ENCODE measurements at regions not wholly inside any gene's neighbourhood (a gene's known extent, or its start where the extent isn't known, plus 50 kb on each side); places are given as distances from the start of the nearest gene placed in this dataset.

- Histone ChIP-seq H3K9me3 (ENCODE audit: control insufficient read depth, low read length) (no peaks in the 10 kb centered on the region), H3K27me3 (replicated peaks; ENCODE audit: control insufficient read depth, insufficient read depth, low read length, poor library complexity, severe bottlenecking) (no peaks in the 10 kb centered on the region), H3K27ac (ENCODE audit: insufficient read depth, low read length, poor library complexity, severe bottlenecking) (no peak overlapping the region), H3K4me3 (ENCODE audit: insufficient read depth, low read depth, low read length, poor library complexity, severe bottlenecking) (no peak overlapping the region), H3K4me1 (ENCODE audit: control insufficient read depth, insufficient read depth, low read length, poor library complexity, severe bottlenecking) (no peaks in the 10 kb centered on the region), H3K36me3 (ENCODE audit: control insufficient read depth, insufficient read depth, low read length) (no peaks in the 10 kb centered on the region)
- DNase-seq = no peak
Measured at GRCh38 chr14:65344011-65344410, 68.5 kb upstream of the FUT8 start.

GRCh38 chr14:65345266-65345665, 67.3 kb upstream of the FUT8 start:
- no peak for DNase-seq
- Histone ChIP-seq H3K4me3 (ENCODE audit: insufficient read depth, low read depth, low read length, poor library complexity, severe bottlenecking) (no peak overlapping the region), H3K27ac (ENCODE audit: insufficient read depth, low read length, poor library complexity, severe bottlenecking) (no peak overlapping the region), H3K4me1 (ENCODE audit: control insufficient read depth, insufficient read depth, low read length, poor library complexity, severe bottlenecking) (no peaks in the 10 kb centered on the region), H3K27me3 (replicated peaks; ENCODE audit: control insufficient read depth, insufficient read depth, low read length, poor library complexity, severe bottlenecking) (no peaks in the 10 kb centered on the region), H3K9me3 (ENCODE audit: control insufficient read depth, low read length) (no peaks in the 10 kb centered on the region), H3K36me3 (ENCODE audit: control insufficient read depth, insufficient read depth, low read length) (no peaks in the 10 kb centered on the region)

- H3K27ac ChIP-seq (ENCODE audit: insufficient read depth, low read length, poor library complexity, severe bottlenecking) = no peak overlapping the region
- DNase-seq = no peak
Measured at GRCh38 chr14:65346474-65346873, 66.1 kb upstream of the FUT8 start.

GRCh38 chr14:65346895-65347294, 65.6 kb upstream of the FUT8 start:
- H3K4me3 ChIP-seq (ENCODE audit: insufficient read depth, low read depth, low read length, poor library complexity, severe bottlenecking) = no peak overlapping the region

More at GRCh38 chr14:65346474-65346873, 66.1 kb upstream of the FUT8 start:
- Histone ChIP-seq H3K9me3 (ENCODE audit: control insufficient read depth, low read length) (no peaks in the 10 kb centered on the region), H3K4me3 (ENCODE audit: insufficient read depth, low read depth, low read length, poor library complexity, severe bottlenecking) (no peak overlapping the region), H3K36me3 (ENCODE audit: control insufficient read depth, insufficient read depth, low read length) (no peaks in the 10 kb centered on the region), H3K27me3 (replicated peaks; ENCODE audit: control insufficient read depth, insufficient read depth, low read length, poor library complexity, severe bottlenecking) (no peaks in the 10 kb centered on the region), H3K4me1 (ENCODE audit: control insufficient read depth, insufficient read depth, low read length, poor library complexity, severe bottlenecking) (no peaks in the 10 kb centered on the region)

GRCh38 chr14:65348137-65348536, 64.4 kb upstream of the FUT8 start:
- H3K27me3 ChIP-seq (replicated peaks; ENCODE audit: control insufficient read depth, insufficient read depth, low read length, poor library complexity, severe bottlenecking) = no peaks in the 10 kb centered on the region
- no peak overlapping the region for H3K4me3 ChIP-seq (ENCODE audit: insufficient read depth, low read depth, low read length, poor library complexity, severe bottlenecking)
- H3K36me3 ChIP-seq (ENCODE audit: control insufficient read depth, insufficient read depth, low read length) = no peaks in the 10 kb centered on the region
- no peak for DNase-seq
- H3K27ac ChIP-seq (ENCODE audit: insufficient read depth, low read length, poor library complexity, severe bottlenecking) = no peak overlapping the region
- no peaks in the 10 kb centered on the region for H3K9me3 ChIP-seq (ENCODE audit: control insufficient read depth, low read length)
- H3K4me1 ChIP-seq (ENCODE audit: control insufficient read depth, insufficient read depth, low read length, poor library complexity, severe bottlenecking) = no peaks in the 10 kb centered on the region

More at GRCh38 chr14:65346895-65347294, 65.6 kb upstream of the FUT8 start:
- Histone ChIP-seq H3K27ac (ENCODE audit: insufficient read depth, low read length, poor library complexity, severe bottlenecking) (no peak overlapping the region), H3K9me3 (ENCODE audit: control insufficient read depth, low read length) (no peaks in the 10 kb centered on the region), H3K4me1 (ENCODE audit: control insufficient read depth, insufficient read depth, low read length, poor library complexity, severe bottlenecking) (no peaks in the 10 kb centered on the region), H3K27me3 (replicated peaks; ENCODE audit: control insufficient read depth, insufficient read depth, low read length, poor library complexity, severe bottlenecking) (no peaks in the 10 kb centered on the region), H3K36me3 (ENCODE audit: control insufficient read depth, insufficient read depth, low read length) (no peaks in the 10 kb centered on the region)
- DNase-seq = no peak

- Histone ChIP-seq H3K27me3 (replicated peaks; ENCODE audit: control insufficient read depth, insufficient read depth, low read length, poor library complexity, severe bottlenecking) (no peaks in the 10 kb centered on the region), H3K9me3 (ENCODE audit: control insufficient read depth, low read length) (no peaks in the 10 kb centered on the region), H3K4me3 (ENCODE audit: insufficient read depth, low read depth, low read length, poor library complexity, severe bottlenecking) (no peak overlapping the region), H3K36me3 (ENCODE audit: control insufficient read depth, insufficient read depth, low read length) (no peaks in the 10 kb centered on the region), H3K27ac (ENCODE audit: insufficient read depth, low read length, poor library complexity, severe bottlenecking) (no peak overlapping the region), H3K4me1 (ENCODE audit: control insufficient read depth, insufficient read depth, low read length, poor library complexity, severe bottlenecking) (no peaks in the 10 kb centered on the region)
- no peak for DNase-seq
Measured at GRCh38 chr14:65349100-65349499, 63.4 kb upstream of the FUT8 start.

- DNase-seq = no peak
- peaks cover 5% of the 10 kb centered on the region for H3K4me1 ChIP-seq (ENCODE audit: control insufficient read depth, insufficient read depth, low read length, poor library complexity, severe bottlenecking)
- H3K4me3 ChIP-seq (ENCODE audit: insufficient read depth, low read depth, low read length, poor library complexity, severe bottlenecking) = no peak overlapping the region
Measured at GRCh38 chr14:65351493-65352194, 60.9 kb upstream of the FUT8 start.

GRCh38 chr14:65352964-65353530, 59.5 kb upstream of the FUT8 start:
- DNase-seq = no peak
- no peaks in the 10 kb centered on the region for H3K27me3 ChIP-seq (replicated peaks; ENCODE audit: control insufficient read depth, insufficient read depth, low read length, poor library complexity, severe bottlenecking)

More at GRCh38 chr14:65351493-65352194, 60.9 kb upstream of the FUT8 start:
- no peak overlapping the region for H3K27ac ChIP-seq (ENCODE audit: insufficient read depth, low read length, poor library complexity, severe bottlenecking)
- H3K36me3 ChIP-seq (ENCODE audit: control insufficient read depth, insufficient read depth, low read length) = no peaks in the 10 kb centered on the region
- H3K27me3 ChIP-seq (replicated peaks; ENCODE audit: control insufficient read depth, insufficient read depth, low read length, poor library complexity, severe bottlenecking) = no peaks in the 10 kb centered on the region
- H3K9me3 ChIP-seq (ENCODE audit: control insufficient read depth, low read length) = no peaks in the 10 kb centered on the region

GRCh38 chr14:65354131-65354530, 58.4 kb upstream of the FUT8 start:
- no peaks in the 10 kb centered on the region for H3K36me3 ChIP-seq (ENCODE audit: control insufficient read depth, insufficient read depth, low read length)
- H3K4me1 ChIP-seq (ENCODE audit: control insufficient read depth, insufficient read depth, low read length, poor library complexity, severe bottlenecking) = peaks cover 7% of the 10 kb centered on the region
- no peaks in the 10 kb centered on the region for H3K9me3 ChIP-seq (ENCODE audit: control insufficient read depth, low read length)
- no peak overlapping the region for H3K27ac ChIP-seq (ENCODE audit: insufficient read depth, low read length, poor library complexity, severe bottlenecking)
- no peak overlapping the region for H3K4me3 ChIP-seq (ENCODE audit: insufficient read depth, low read depth, low read length, poor library complexity, severe bottlenecking)
- no peaks in the 10 kb centered on the region for H3K27me3 ChIP-seq (replicated peaks; ENCODE audit: control insufficient read depth, insufficient read depth, low read length, poor library complexity, severe bottlenecking)
- DNase-seq = no peak

More at GRCh38 chr14:65352964-65353530, 59.5 kb upstream of the FUT8 start:
- peaks cover 7% of the 10 kb centered on the region for H3K4me1 ChIP-seq (ENCODE audit: control insufficient read depth, insufficient read depth, low read length, poor library complexity, severe bottlenecking)
- H3K27ac ChIP-seq (ENCODE audit: insufficient read depth, low read length, poor library complexity, severe bottlenecking) = no peak overlapping the region
- no peaks in the 10 kb centered on the region for H3K9me3 ChIP-seq (ENCODE audit: control insufficient read depth, low read length)
- H3K36me3 ChIP-seq (ENCODE audit: control insufficient read depth, insufficient read depth, low read length) = no peaks in the 10 kb centered on the region
- H3K4me3 ChIP-seq (ENCODE audit: insufficient read depth, low read depth, low read length, poor library complexity, severe bottlenecking) = no peak overlapping the region

GRCh38 chr14:65354715-65355114, 57.8 kb upstream of the FUT8 start:
- H3K9me3 ChIP-seq (ENCODE audit: control insufficient read depth, low read length) = no peaks in the 10 kb centered on the region
- peaks cover 7% of the 10 kb centered on the region for H3K4me1 ChIP-seq (ENCODE audit: control insufficient read depth, insufficient read depth, low read length, poor library complexity, severe bottlenecking)
- H3K4me3 ChIP-seq (ENCODE audit: insufficient read depth, low read depth, low read length, poor library complexity, severe bottlenecking) = no peak overlapping the region
- no peak overlapping the region for H3K27ac ChIP-seq (ENCODE audit: insufficient read depth, low read length, poor library complexity, severe bottlenecking)
- no peaks in the 10 kb centered on the region for H3K36me3 ChIP-seq (ENCODE audit: control insufficient read depth, insufficient read depth, low read length)
- no peak for DNase-seq
- H3K27me3 ChIP-seq (replicated peaks; ENCODE audit: control insufficient read depth, insufficient read depth, low read length, poor library complexity, severe bottlenecking) = no peaks in the 10 kb centered on the region
